ENCODE measurements at regions not wholly inside any gene's neighbourhood (a gene's known extent, or its start where the extent isn't known, plus 50 kb on each side); places are given as distances from the start of the nearest gene placed in this dataset.

DNA sequence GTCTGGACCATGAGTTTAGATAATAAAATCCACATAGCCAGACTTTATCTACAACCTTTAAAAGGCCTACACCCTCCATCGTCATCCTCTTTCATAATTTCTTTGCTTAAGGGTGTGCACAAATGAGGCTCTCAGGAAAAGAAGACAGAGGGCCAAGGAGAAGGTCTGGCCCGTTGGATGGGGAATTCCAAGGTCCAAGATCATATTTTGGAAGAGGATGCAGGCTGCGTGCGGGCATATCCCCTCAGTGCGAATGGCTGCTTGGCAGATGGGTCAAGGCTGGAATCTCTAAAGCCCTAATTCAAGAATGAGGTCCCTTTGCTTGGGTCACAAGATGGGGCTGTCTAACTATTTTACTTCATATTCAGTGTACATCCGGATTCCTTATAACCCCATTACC, 782.2 kb upstream of the NCAM2 start:
- TF ChIP-seq, protein P1, sequence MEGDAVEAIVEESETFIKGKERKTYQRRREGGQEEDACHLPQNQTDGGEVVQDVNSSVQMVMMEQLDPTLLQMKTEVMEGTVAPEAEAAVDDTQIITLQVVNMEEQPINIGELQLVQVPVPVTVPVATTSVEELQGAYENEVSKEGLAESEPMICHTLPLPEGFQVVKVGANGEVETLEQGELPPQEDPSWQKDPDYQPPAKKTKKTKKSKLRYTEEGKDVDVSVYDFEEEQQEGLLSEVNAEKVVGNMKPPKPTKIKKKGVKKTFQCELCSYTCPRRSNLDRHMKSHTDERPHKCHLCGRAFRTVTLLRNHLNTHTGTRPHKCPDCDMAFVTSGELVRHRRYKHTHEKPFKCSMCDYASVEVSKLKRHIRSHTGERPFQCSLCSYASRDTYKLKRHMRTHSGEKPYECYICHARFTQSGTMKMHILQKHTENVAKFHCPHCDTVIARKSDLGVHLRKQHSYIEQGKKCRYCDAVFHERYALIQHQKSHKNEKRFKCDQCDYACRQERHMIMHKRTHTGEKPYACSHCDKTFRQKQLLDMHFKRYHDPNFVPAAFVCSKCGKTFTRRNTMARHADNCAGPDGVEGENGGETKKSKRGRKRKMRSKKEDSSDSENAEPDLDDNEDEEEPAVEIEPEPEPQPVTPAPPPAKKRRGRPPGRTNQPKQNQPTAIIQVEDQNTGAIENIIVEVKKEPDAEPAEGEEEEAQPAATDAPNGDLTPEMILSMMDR (conservative IDR thresholded peaks at IDR 0.05 in 1 of 2, IDR thresholded peaks at IDR 0.05 in 1 of 2; ENCODE audit: extremely low read depth in 1 of 2, insufficient read depth in 1 of 2, low read depth in 1 of 2, low read length in 2 of 2) = no peak
- TF ChIP-seq EZH2 (IDR thresholded peaks at IDR 0.05; ENCODE audit: borderline replicate concordance, low read length) = no peak

Data from mammary epithelial cell (primary cell).